ENCODE measurements at regions not wholly inside any gene's neighbourhood (a gene's known extent, or its start where the extent isn't known, plus 50 kb on each side); places are given as distances from the start of the nearest gene placed in this dataset.

- Histone ChIP-seq H3K4me1 (ENCODE audit: low read depth, poor library complexity, severe bottlenecking) (no peaks in the 10 kb centered on the region), H3K4me3 (IDR thresholded peaks at IDR 0.05; ENCODE audit: insufficient read depth, low read depth, low read length) (no peak overlapping the region), H3K79me2 (ENCODE audit: insufficient read depth, low read depth) (no peaks in the 10 kb centered on the region), H3K4me2 (no peak overlapping the region), H3K9ac (no peak overlapping the region), H4K20me1 (ENCODE audit: insufficient read depth) (no peaks in the 10 kb centered on the region), H3K27me3 (ENCODE audit: insufficient read depth, low read depth) (peaks cover 35% of the 10 kb centered on the region; the same call in 1 of the 2 replicates), H3K36me3 (ENCODE audit: insufficient read depth) (no peaks in the 10 kb centered on the region), H2AFZ (ENCODE audit: low read depth) (no peak overlapping the region), H3K27ac (no peak overlapping the region)
- TF ChIP-seq CTCF (conservative IDR thresholded peaks at IDR 0.05; ENCODE audit: low read depth, low read length) = no peak
These were observed 166.3 kb upstream of the RTL1 start for GRCh38 chr14:101069666-101070362.

- H3K4me3 ChIP-seq (IDR thresholded peaks at IDR 0.05; ENCODE audit: insufficient read depth, low read depth, low read length) = no peak overlapping the region
- H3K4me1 ChIP-seq (ENCODE audit: low read depth, poor library complexity, severe bottlenecking) = no peaks in the 10 kb centered on the region
- peaks cover 40% of the 10 kb centered on the region; the same call in 1 of the 2 replicates for H3K27me3 ChIP-seq (ENCODE audit: insufficient read depth, low read depth)
- H3K36me3 ChIP-seq (ENCODE audit: insufficient read depth) = no peaks in the 10 kb centered on the region
- no peaks in the 10 kb centered on the region for H3K79me2 ChIP-seq (ENCODE audit: insufficient read depth, low read depth)
- no peaks in the 10 kb centered on the region for H4K20me1 ChIP-seq (ENCODE audit: insufficient read depth)
- H3K27ac ChIP-seq = no peak overlapping the region
- no peak for TF ChIP-seq CTCF (conservative IDR thresholded peaks at IDR 0.05; ENCODE audit: low read depth, low read length)
- no peak overlapping the region for H2AFZ ChIP-seq (ENCODE audit: low read depth)
- H3K4me2 ChIP-seq = no peak overlapping the region
- H3K9ac ChIP-seq = no peak overlapping the region
These were observed 167.3 kb upstream of the RTL1 start for GRCh38 chr14:101070540-101071492.

- no peak for TF ChIP-seq CTCF (conservative IDR thresholded peaks at IDR 0.05; ENCODE audit: low read depth, low read length)
- no peaks in the 10 kb centered on the region for H3K79me2 ChIP-seq (ENCODE audit: insufficient read depth, low read depth)
- no peaks in the 10 kb centered on the region for H3K36me3 ChIP-seq (ENCODE audit: insufficient read depth)
- no peak overlapping the region for H3K4me3 ChIP-seq (IDR thresholded peaks at IDR 0.05; ENCODE audit: insufficient read depth, low read depth, low read length)
- no peak overlapping the region for H3K27ac ChIP-seq
- H2AFZ ChIP-seq (ENCODE audit: low read depth) = no peak overlapping the region
- H3K9ac ChIP-seq = no peak overlapping the region
- peaks cover 44% of the 10 kb centered on the region; the same call in 1 of the 2 replicates for H3K27me3 ChIP-seq (ENCODE audit: insufficient read depth, low read depth)
- H3K4me1 ChIP-seq (ENCODE audit: low read depth, poor library complexity, severe bottlenecking) = no peaks in the 10 kb centered on the region
- no peak overlapping the region for H3K4me2 ChIP-seq
- no peaks in the 10 kb centered on the region for H4K20me1 ChIP-seq (ENCODE audit: insufficient read depth)
These were observed 168.0 kb upstream of the RTL1 start for GRCh38 chr14:101071493-101071906.

DNA sequence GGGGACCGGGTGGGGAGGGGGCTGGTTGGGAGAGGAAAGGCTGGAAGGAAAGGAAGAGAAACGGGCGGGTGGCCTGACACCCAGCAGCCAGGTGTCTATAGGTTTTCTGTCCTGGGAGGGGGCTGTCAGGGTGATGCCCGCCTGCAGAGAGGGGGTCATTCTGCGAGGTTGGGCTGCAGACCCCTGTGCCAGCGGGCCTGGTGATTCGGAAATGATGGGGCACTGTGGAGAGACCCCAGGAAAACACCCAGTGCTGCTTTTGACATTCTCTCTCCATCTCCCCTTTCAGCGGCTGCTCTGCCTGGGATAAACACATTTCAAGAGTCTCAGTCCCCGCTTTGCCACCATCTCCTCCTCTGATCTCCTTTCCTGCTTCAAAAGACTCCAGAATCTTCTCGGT is 168.5 kb upstream of the RTL1 start:
- no peak overlapping the region for H2AFZ ChIP-seq (ENCODE audit: low read depth)
- H3K4me3 ChIP-seq (IDR thresholded peaks at IDR 0.05; ENCODE audit: insufficient read depth, low read depth, low read length) = no peak overlapping the region

More for the DNA sequence above, 168.5 kb upstream of the RTL1 start:
- H3K79me2 ChIP-seq (ENCODE audit: insufficient read depth, low read depth) = no peaks in the 10 kb centered on the region
- H3K27me3 ChIP-seq (ENCODE audit: insufficient read depth, low read depth) = peaks cover 44% of the 10 kb centered on the region; the same call in 1 of the 2 replicates
- TF ChIP-seq CTCF (conservative IDR thresholded peaks at IDR 0.05; ENCODE audit: low read depth, low read length) = no peak
- no peak overlapping the region for H3K9ac ChIP-seq
- H4K20me1 ChIP-seq (ENCODE audit: insufficient read depth) = no peaks in the 10 kb centered on the region
- H3K4me2 ChIP-seq = no peak overlapping the region
- H3K4me1 ChIP-seq (ENCODE audit: low read depth, poor library complexity, severe bottlenecking) = no peaks in the 10 kb centered on the region
- H3K36me3 ChIP-seq (ENCODE audit: insufficient read depth) = no peaks in the 10 kb centered on the region
- H3K27ac ChIP-seq = no peak overlapping the region
